ENCODE measurements at regions not wholly inside any gene's neighbourhood (a gene's known extent, or its start where the extent isn't known, plus 50 kb on each side); places are given as distances from the start of the nearest gene placed in this dataset.

- FAIRE-seq (no peak), DNase-seq (ENCODE audit: low read depth, low spot score) (no peak)
- TF ChIP-seq EZH2 (IDR thresholded peaks at IDR 0.05; ENCODE audit: low read length) (no peak), CTCF (optimal IDR thresholded peaks at IDR 0.05 in 1 of 3, IDR thresholded peaks at IDR 0.05 in 1 of 3, conservative IDR thresholded peaks at IDR 0.05 in 1 of 3; ENCODE audit: extremely low read depth in 1 of 3, insufficient read depth in 2 of 3, low read length in 3 of 3) (no peak)
- no peak overlapping the region for H3K27ac ChIP-seq (ENCODE audit: control insufficient read depth, insufficient read depth, low read length)
- no peaks in the 10 kb centered on the region for H3K79me2 ChIP-seq (ENCODE audit: control insufficient read depth, insufficient read depth, low read length)
- no peaks in the 10 kb centered on the region for H3K36me3 ChIP-seq (ENCODE audit: control insufficient read depth in 2 of 2, extremely low read depth in 1 of 2, insufficient read depth in 2 of 2, low read length in 2 of 2)
- H3K9ac ChIP-seq (ENCODE audit: control insufficient read depth, extremely low read depth, insufficient read depth, low read length), result no peak overlapping the region
- dilution Hi-C loops (cut with MboI; ENCODE audit: extremely low pct_ligation_motif_present, low sequenced_read_pairs), result no loop called here
- no peaks in the 10 kb centered on the region for H3K9me3 ChIP-seq (ENCODE audit: control insufficient read depth, low read depth, low read length)
- no peaks in the 10 kb centered on the region for H3K9me1 ChIP-seq (ENCODE audit: control insufficient read depth, extremely low read depth, insufficient read depth, low read length)
- no peak overlapping the region for H3K4me3 ChIP-seq (ENCODE audit: control insufficient read depth in 2 of 3, extremely low read depth in 1 of 3, insufficient read depth in 2 of 3, low read depth in 1 of 3, low read length in 3 of 3)
- no peaks in the 10 kb centered on the region for H3K4me1 ChIP-seq (ENCODE audit: control insufficient read depth, extremely low read depth, insufficient read depth, low read length)
- no peak overlapping the region for H3K4me2 ChIP-seq (ENCODE audit: control insufficient read depth, extremely low read depth, insufficient read depth, low read depth, low read length)
- no peak overlapping the region for H2AFZ ChIP-seq (ENCODE audit: control insufficient read depth, low read length)
- no peaks in the 10 kb centered on the region for H3K27me3 ChIP-seq (ENCODE audit: control insufficient read depth, extremely low read depth, insufficient read depth, low read length)
- no peaks in the 10 kb centered on the region for H4K20me1 ChIP-seq (ENCODE audit: control insufficient read depth, extremely low read depth, insufficient read depth, low read length)
Observed at GRCh38 chr20:41960166-41960565, 342.0 kb upstream of the CHD6 start.

DNA sequence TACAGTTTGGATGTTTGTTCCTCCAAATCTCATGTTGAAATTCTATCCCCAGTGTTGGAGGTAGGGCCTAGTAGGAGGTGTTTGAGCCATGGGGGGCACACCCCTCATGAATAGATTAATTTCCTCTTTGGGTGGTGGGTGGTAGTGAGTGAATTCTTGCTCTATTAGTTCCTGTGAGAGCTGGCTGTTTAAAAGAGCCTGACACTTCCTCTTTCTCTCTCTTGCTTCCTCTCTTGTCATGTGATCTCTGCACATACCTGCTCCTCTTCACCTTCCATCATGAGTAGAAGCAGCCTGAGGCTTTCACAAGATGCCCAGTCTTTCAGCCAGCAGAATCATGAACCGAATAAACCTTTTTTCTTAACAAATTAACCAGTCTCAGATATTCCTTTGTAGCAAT lies 340.2 kb upstream of the CHD6 start:
- H3K27me3 ChIP-seq (ENCODE audit: control insufficient read depth, extremely low read depth, insufficient read depth, low read length), result no peaks in the 10 kb centered on the region
- no peaks in the 10 kb centered on the region for H4K20me1 ChIP-seq (ENCODE audit: control insufficient read depth, extremely low read depth, insufficient read depth, low read length)
- DNase-seq (ENCODE audit: low read depth, low spot score), result no peak
- H3K4me1 ChIP-seq (ENCODE audit: control insufficient read depth, extremely low read depth, insufficient read depth, low read length), result no peaks in the 10 kb centered on the region
- no peak overlapping the region for H3K27ac ChIP-seq (ENCODE audit: control insufficient read depth, insufficient read depth, low read length)
- no peak for FAIRE-seq
- no peaks in the 10 kb centered on the region for H3K79me2 ChIP-seq (ENCODE audit: control insufficient read depth, insufficient read depth, low read length)
- dilution Hi-C loops (cut with MboI; ENCODE audit: extremely low pct_ligation_motif_present, low sequenced_read_pairs), result no loop called here
- no peak for TF ChIP-seq EZH2 (IDR thresholded peaks at IDR 0.05; ENCODE audit: low read length)
- TF ChIP-seq CTCF (optimal IDR thresholded peaks at IDR 0.05 in 1 of 3, IDR thresholded peaks at IDR 0.05 in 1 of 3, conservative IDR thresholded peaks at IDR 0.05 in 1 of 3; ENCODE audit: extremely low read depth in 1 of 3, insufficient read depth in 2 of 3, low read length in 3 of 3), result no peak
- H3K9ac ChIP-seq (ENCODE audit: control insufficient read depth, extremely low read depth, insufficient read depth, low read length), result no peak overlapping the region
- no peaks in the 10 kb centered on the region for H3K9me3 ChIP-seq (ENCODE audit: control insufficient read depth, low read depth, low read length)
- H3K36me3 ChIP-seq (ENCODE audit: control insufficient read depth in 2 of 2, extremely low read depth in 1 of 2, insufficient read depth in 2 of 2, low read length in 2 of 2), result no peaks in the 10 kb centered on the region
- no peak overlapping the region for H3K4me2 ChIP-seq (ENCODE audit: control insufficient read depth, extremely low read depth, insufficient read depth, low read depth, low read length)
- no peaks in the 10 kb centered on the region for H3K9me1 ChIP-seq (ENCODE audit: control insufficient read depth, extremely low read depth, insufficient read depth, low read length)
- H3K4me3 ChIP-seq (ENCODE audit: control insufficient read depth in 2 of 3, extremely low read depth in 1 of 3, insufficient read depth in 2 of 3, low read depth in 1 of 3, low read length in 3 of 3), result no peak overlapping the region
- H2AFZ ChIP-seq (ENCODE audit: control insufficient read depth, low read length), result no peak overlapping the region
